ENCODE measurements at regions not wholly inside any gene's neighbourhood (a gene's known extent, or its start where the extent isn't known, plus 50 kb on each side); places are given as distances from the start of the nearest gene placed in this dataset.

DNA sequence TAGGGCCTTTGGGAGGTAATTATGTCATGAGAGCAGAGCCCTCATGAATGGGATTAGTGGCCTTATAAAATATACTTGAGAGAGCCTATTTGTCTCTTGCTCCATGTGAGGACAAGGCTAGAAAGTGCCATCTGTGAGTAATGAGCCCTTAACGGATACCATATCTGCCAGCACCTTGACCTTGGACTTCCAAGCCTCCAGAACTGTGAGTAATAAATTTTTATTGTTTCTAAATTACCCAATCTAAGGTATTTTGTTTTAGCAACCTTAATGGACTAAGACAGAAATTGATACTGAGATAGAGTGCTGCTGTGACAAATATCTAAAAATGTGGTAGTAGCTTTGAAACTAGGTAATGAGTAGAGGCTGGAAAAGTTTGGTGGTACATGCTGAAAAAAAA, 285.0 kb upstream of the DIPK2B start:
- TF ChIP-seq POLR2A (IDR thresholded peaks at IDR 0.05; ENCODE audit: low read length) (no peak), CTCF (IDR thresholded peaks at IDR 0.05) (no peak), NPAS2 (CRISPR knock-in tag; IDR thresholded peaks at IDR 0.05; ENCODE audit: borderline replicate concordance) (no peak), RAD21 (conservative IDR thresholded peaks at IDR 0.05 in 1 of 2, IDR thresholded peaks at IDR 0.05 in 1 of 2) (no peak), CHD4 (IDR thresholded peaks at IDR 0.05; ENCODE audit: borderline replicate concordance) (no peak), USF2 (IDR thresholded peaks at IDR 0.05) (no peak), CEBPB (IDR thresholded peaks at IDR 0.05) (no peak), ZFP36 (IDR thresholded peaks at IDR 0.05; ENCODE audit: borderline replicate concordance, partially characterized antibody) (no peak)
- TF ChIP-seq, protein P1, sequence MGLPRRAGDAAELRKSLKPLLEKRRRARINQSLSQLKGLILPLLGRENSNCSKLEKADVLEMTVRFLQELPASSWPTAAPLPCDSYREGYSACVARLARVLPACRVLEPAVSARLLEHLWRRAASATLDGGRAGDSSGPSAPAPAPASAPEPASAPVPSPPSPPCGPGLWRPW (IDR thresholded peaks at IDR 0.05), result no peak
